ENCODE measurements at regions not wholly inside any gene's neighbourhood (a gene's known extent, or its start where the extent isn't known, plus 50 kb on each side); places are given as distances from the start of the nearest gene placed in this dataset.

DNA sequence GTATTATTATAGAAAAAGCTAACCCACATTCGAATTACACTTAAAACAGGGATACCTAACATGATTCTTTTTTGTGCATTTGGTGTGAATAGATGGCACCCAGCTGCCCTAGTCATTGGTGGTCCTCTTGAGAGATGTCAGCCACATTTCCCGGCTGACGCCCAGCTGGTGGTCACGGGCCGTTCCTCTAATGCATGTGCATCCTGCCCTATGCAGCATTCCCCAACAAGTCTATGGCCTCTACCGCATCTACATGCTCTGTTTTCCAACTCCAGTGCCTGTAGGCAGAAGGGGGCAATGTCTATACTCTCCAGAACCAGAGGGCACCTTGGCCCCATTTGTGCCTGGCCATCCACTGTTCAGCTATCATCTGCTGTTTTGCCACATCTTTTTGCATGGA is 78.6 kb upstream of the PRICKLE2 start:
- Mint-ChIP-seq H3K27me3 (peaks cover 2% of the 10 kb centered on the region), H3K36me3 (no peaks in the 10 kb centered on the region), H3K9me3 (peaks cover 3% of the 10 kb centered on the region), H3K27ac (no peak overlapping the region), H3K4me1 (no peaks in the 10 kb centered on the region), H3K4me3 (no peak overlapping the region)

DNA sequence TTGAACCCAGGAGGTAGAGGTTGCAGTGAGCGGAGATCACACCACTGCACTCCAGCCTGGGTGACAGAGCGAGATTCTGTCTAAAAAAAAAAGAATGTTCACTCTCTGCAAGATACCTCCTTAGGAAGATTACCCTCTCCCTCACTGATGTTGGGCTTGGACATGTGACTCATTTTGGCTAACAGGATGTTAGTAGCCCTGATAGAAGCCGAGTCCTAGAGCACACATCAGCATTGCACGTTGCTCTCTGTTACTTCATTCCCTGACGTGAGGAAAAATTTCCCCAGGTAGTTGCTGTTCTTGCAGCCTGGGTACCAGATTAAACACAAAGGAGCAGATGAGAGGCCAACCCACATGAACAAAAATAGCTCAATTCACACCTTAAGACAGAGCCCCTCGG is 78.1 kb upstream of the PRICKLE2 start:
- Mint-ChIP-seq H3K4me3 (no peak overlapping the region), H3K27me3 (peaks cover 2% of the 10 kb centered on the region), H3K27ac (no peak overlapping the region), H3K9me3 (peaks cover 7% of the 10 kb centered on the region), H3K4me1 (no peaks in the 10 kb centered on the region), H3K36me3 (no peaks in the 10 kb centered on the region)

DNA sequence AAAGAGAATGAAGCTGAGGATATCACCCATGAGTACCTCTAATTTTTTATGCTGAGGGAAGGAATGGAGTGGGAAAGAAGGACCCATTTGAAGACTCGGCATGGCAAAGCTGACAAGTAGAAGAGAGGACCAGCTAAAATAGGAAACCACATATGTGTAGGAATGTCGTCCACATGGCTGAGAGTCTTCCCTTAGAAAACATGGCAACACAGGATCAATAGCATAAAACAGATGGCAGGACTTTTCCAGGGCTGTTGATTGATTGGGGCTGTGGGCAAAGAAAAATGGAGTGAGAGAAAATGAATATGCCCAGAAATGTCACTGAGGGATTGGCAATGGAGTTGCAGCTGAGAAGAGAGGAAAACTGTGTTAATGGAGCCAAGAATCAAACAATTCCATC is 76.2 kb upstream of the PRICKLE2 start:
- Mint-ChIP-seq H3K9me3 (peaks cover 10% of the 10 kb centered on the region), H3K27me3 (peaks cover 2% of the 10 kb centered on the region), H3K4me1 (no peaks in the 10 kb centered on the region), H3K27ac (no peak overlapping the region), H3K36me3 (no peaks in the 10 kb centered on the region), H3K4me3 (no peak overlapping the region)

DNA sequence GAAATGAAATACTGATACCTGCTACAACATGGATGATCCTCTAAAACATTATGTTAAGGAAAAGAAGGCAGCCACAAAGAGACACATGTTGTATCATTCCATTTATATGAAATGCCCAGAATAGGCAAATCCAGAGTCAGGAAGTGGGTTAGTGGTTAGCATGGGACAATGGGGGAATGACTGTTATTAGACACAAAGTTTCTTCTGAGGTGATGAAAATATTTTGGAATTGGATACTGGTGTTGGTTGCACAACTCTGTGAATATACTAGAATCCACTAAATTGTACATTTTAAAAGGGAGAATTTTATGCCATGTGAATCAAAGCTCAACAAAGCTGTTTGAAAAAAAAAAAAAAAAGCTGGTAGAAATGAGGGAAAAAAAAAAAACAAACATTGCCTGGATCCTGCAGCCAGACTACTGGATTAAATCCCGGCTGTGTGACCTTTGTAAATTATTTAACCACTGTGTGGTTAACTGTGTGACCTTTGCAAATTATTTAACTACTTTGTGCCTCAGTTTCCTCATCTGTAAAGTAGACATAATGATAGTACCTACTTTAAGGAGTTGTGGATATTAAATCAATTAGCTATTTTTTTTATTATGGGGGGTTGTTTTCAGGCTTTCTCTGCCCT is 75.6 kb upstream of the PRICKLE2 start:
- no peak overlapping the region for H3K27ac Mint-ChIP-seq
- no peaks in the 10 kb centered on the region for H3K36me3 Mint-ChIP-seq
- H3K9me3 Mint-ChIP-seq, result peaks cover 10% of the 10 kb centered on the region
- no peaks in the 10 kb centered on the region for H3K4me1 Mint-ChIP-seq
- H3K27me3 Mint-ChIP-seq, result peaks cover 2% of the 10 kb centered on the region
- no peak overlapping the region for H3K4me3 Mint-ChIP-seq

DNA sequence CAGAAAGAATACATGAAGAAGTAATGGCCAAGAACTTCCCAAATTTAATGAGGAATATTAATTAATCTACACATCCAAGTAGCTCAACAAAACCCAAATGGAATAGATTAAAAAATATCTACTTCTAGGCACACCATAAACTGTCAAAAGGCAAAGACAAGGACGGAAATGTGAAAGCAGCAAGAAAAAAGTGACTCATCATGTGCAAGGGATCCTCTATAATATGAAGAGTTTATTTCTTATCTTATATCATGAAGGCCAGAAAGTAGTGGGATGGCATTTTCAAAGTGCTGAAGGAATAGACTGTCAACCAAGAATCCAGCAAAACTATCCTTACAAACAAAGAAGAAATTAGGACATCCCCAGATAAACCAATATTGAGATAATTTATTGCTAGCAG is 73.9 kb upstream of the PRICKLE2 start:
- no peak overlapping the region for H3K27ac Mint-ChIP-seq
- H3K36me3 Mint-ChIP-seq, result no peaks in the 10 kb centered on the region
- peaks cover 2% of the 10 kb centered on the region for H3K27me3 Mint-ChIP-seq
- H3K4me3 Mint-ChIP-seq, result no peak overlapping the region
- H3K9me3 Mint-ChIP-seq, result peaks cover 10% of the 10 kb centered on the region
- H3K4me1 Mint-ChIP-seq, result no peaks in the 10 kb centered on the region

DNA sequence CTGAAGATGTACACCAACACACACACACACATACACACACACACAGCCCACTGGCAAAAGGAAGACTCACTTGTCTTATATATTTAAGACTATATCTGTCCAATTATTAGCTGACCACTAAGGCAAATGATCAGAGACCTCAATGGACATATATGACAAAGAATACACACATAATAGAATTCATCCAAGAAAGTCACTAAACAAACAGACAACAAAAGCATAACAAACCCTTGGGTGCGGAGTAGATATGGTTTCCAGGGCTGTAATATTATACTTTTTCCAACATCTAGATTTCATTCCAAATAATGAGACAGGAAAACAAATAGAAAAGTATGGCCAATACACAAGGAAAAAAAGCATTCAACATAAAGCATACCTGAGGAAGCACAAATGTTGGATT is 72.3 kb upstream of the PRICKLE2 start:
- Mint-ChIP-seq H3K27me3 (peaks cover 2% of the 10 kb centered on the region), H3K4me1 (no peaks in the 10 kb centered on the region), H3K36me3 (no peaks in the 10 kb centered on the region), H3K9me3 (peaks cover 10% of the 10 kb centered on the region), H3K27ac (no peak overlapping the region), H3K4me3 (no peak overlapping the region)

DNA sequence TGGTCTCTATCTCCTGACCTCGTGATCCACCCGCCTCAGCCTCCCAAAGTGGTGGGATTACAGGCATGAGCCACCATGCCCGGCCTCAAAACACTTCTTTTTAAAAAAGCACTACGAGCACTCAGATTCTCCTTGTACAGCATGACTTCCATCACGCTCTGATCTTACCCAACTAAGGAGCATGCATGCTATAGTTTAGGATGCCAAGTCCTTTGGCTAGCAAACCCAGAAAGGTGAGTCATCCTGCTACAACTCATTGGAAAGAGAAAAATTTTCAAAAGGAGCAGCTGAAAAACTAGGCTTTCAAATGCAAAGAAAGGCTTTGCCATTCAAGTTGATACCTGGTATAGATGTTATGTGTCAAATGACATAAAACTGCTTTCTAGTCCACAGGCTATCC is 70.3 kb upstream of the PRICKLE2 start:
- Mint-ChIP-seq H3K27ac (no peak overlapping the region), H3K36me3 (no peaks in the 10 kb centered on the region), H3K27me3 (peaks cover under 1% of the 10 kb centered on the region), H3K4me3 (no peak overlapping the region), H3K9me3 (peaks cover 10% of the 10 kb centered on the region), H3K4me1 (no peaks in the 10 kb centered on the region)

DNA sequence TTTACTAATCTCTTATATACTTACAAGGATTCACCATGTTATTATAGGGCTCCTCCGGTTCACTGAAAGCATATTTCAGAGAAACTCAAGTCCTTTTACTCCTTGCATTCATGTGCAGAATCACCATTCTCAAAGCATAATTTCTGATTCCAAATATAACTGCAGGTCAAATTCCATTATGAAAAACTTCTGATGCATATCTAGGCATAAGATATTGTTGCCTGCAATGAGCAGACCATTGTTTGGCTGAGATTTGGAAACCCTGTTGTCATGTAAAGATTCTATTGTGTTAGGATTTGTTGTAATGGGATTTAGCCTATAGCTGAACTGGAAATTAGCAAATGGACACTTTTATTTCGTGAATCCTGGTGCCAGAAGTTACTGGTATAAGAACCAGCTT is 69.5 kb upstream of the PRICKLE2 start:
- H3K9me3 Mint-ChIP-seq, result peaks cover 10% of the 10 kb centered on the region
- H3K27ac Mint-ChIP-seq, result no peak overlapping the region
- no peaks in the 10 kb centered on the region for H3K4me1 Mint-ChIP-seq
- no peaks in the 10 kb centered on the region for H3K27me3 Mint-ChIP-seq
- no peak overlapping the region for H3K4me3 Mint-ChIP-seq
- no peaks in the 10 kb centered on the region for H3K36me3 Mint-ChIP-seq

DNA sequence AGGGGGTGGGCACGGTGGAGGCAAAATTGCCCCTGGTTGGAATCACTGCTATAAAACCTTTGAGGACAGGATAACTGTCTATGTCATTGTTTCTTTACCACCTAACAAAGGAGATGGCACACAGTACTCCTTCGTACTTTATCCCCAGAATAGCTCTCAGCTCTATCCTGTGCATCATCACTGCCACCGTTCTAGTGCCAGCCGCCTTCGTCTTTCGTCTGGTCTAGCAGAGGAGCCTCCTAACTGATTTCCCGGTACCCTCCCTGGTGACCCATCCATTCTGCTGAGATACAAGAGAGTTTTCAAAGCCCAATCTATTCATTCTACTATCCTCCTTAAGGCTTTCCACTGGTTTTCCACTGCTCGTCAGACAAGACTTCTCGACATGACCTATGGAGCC is 67.9 kb upstream of the PRICKLE2 start:
- H3K9me3 Mint-ChIP-seq, result peaks cover 4% of the 10 kb centered on the region
- no peak overlapping the region for H3K27ac Mint-ChIP-seq

DNA sequence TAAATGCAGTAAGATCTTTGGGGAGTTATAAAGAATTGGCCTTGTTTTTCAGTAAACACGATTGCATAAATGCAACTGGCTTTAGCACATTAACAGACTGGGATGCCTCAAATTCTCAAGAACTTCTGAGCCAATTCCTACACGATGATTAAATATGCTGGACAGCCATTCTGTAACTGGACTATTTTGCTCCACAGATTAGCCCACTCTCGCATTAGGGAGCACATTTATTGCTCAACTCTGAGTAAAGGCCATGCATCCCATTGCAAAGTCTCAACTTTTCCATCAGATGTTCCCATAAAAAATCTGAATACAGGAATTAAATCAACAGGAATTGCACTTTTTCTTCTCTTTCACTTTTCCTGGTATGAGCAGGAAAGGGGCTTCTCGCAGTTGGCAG is 66.7 kb upstream of the PRICKLE2 start:
- Mint-ChIP-seq H3K27me3 (no peaks in the 10 kb centered on the region), H3K4me1 (no peaks in the 10 kb centered on the region), H3K27ac (no peak overlapping the region), H3K36me3 (no peaks in the 10 kb centered on the region), H3K9me3 (no peaks in the 10 kb centered on the region), H3K4me3 (no peak overlapping the region)

More for the DNA sequence above, 67.9 kb upstream of the PRICKLE2 start:
- Mint-ChIP-seq H3K4me1 (no peaks in the 10 kb centered on the region), H3K36me3 (no peaks in the 10 kb centered on the region), H3K4me3 (no peak overlapping the region), H3K27me3 (no peaks in the 10 kb centered on the region)

DNA sequence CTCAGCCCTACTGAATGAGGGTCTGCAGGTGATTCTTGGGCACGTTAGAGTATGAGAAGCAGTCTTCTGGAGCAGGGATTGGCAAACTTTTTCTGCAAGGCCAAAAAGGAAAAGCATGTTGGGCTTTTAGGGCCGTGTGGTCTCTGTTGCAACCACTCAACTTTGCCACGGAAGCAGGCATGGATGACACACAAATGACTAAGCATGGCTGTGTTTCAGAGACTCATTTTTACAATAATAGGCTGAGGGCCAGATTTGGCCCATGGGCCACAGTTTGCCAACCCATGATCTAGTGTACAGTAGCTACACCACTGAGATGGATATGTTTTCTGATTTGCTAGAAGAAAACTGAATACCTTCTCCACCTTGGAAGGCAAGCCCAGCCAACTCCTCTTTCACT is 66.1 kb upstream of the PRICKLE2 start:
- no peaks in the 10 kb centered on the region for H3K4me1 Mint-ChIP-seq
- H3K27me3 Mint-ChIP-seq, result no peaks in the 10 kb centered on the region
- H3K36me3 Mint-ChIP-seq, result no peaks in the 10 kb centered on the region
- H3K27ac Mint-ChIP-seq, result no peak overlapping the region
- H3K4me3 Mint-ChIP-seq, result no peak overlapping the region
- H3K9me3 Mint-ChIP-seq, result no peaks in the 10 kb centered on the region

DNA sequence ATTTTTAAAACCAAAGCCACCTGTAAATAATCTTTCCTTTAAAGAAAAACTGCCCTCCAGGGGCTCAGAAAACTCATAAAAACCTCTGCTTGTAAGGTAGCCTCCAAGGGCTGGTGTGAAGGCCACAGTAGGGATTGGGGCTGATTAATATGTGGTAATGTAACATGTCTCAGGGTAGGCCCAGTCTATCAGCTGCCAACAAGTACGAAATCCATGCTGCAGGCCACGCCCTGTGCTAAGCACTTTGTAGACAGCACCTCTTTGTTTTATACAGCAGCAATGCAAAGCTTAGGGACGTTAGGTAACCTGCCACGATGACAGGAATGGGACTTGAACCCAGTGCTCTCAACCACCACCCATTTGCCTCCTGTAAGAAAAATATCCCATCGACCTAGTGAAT is 65.6 kb upstream of the PRICKLE2 start:
- Mint-ChIP-seq H3K4me3 (no peak overlapping the region), H3K27me3 (no peaks in the 10 kb centered on the region)

DNA sequence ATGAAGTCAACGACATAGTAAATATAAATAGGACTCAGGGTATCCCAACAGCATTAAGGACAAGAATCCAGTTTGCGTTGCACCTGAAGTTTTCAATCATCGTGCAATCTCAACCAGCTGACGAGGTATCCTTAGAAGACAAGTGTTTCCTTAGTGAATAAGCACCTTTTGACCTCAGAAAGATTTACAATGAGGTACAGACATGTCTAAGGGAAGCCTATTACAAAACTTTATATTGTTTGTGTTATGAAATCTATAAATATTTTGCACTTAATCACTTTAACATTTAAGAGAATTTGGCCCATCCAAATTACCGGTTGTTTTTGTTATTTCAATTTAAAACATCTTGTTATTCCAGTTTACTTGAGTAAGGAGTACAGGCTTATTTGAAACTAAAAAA is 64.9 kb upstream of the PRICKLE2 start:
- Mint-ChIP-seq H3K27me3 (no peaks in the 10 kb centered on the region), H3K9me3 (no peaks in the 10 kb centered on the region), H3K27ac (no peak overlapping the region), H3K4me3 (no peak overlapping the region), H3K36me3 (no peaks in the 10 kb centered on the region), H3K4me1 (no peaks in the 10 kb centered on the region)

More for the DNA sequence above, 65.6 kb upstream of the PRICKLE2 start:
- no peaks in the 10 kb centered on the region for H3K4me1 Mint-ChIP-seq
- no peaks in the 10 kb centered on the region for H3K9me3 Mint-ChIP-seq
- no peaks in the 10 kb centered on the region for H3K36me3 Mint-ChIP-seq
- no peak overlapping the region for H3K27ac Mint-ChIP-seq

DNA sequence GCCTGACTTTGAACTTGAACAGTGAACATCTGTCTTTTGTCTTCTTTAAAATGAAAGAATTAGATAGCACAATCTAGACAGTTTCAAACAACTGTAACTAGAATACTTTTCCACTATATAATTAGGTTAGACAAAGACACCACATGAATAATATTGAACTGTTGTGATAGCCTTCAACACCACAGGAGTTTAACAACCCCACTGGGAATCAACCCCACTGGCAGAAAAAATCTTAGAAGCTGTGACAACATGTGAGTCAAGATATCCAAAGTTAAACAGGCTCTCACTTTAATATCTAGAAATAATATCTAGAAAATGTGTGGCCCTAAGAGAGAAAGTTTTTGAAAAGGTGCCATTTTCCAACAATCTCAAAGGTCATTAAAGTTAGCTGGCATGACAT is 64.4 kb upstream of the PRICKLE2 start:
- Mint-ChIP-seq H3K27me3 (peaks cover 1% of the 10 kb centered on the region), H3K36me3 (no peaks in the 10 kb centered on the region), H3K4me3 (no peak overlapping the region), H3K4me1 (no peaks in the 10 kb centered on the region), H3K9me3 (no peaks in the 10 kb centered on the region), H3K27ac (no peak overlapping the region)

DNA sequence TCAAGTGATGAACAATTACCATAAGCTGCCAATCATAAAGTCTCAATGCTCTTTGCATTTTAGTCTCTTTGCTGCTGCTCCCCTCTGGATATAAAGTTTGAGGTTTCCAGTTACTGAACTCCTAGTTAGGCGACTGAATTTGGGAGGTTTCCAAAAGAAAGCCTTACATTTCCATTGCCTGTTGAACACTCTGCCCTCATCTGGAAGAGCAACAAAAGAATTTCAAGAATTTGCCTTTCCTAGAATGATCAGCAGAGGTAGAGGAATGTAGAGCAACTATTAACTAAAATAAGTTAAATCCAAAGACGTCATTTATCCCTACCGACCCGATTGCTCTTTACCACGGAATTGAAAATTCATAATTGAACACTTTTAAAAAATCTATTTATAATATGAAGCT is 53.4 kb upstream of the PRICKLE2 start:
- no peak overlapping the region for H3K4me3 Mint-ChIP-seq
- no peaks in the 10 kb centered on the region for H3K9me3 Mint-ChIP-seq
- H3K36me3 Mint-ChIP-seq, result no peaks in the 10 kb centered on the region
- no peak overlapping the region for H3K27ac Mint-ChIP-seq
- H3K27me3 Mint-ChIP-seq, result peaks cover 3% of the 10 kb centered on the region
- no peaks in the 10 kb centered on the region for H3K4me1 Mint-ChIP-seq

DNA sequence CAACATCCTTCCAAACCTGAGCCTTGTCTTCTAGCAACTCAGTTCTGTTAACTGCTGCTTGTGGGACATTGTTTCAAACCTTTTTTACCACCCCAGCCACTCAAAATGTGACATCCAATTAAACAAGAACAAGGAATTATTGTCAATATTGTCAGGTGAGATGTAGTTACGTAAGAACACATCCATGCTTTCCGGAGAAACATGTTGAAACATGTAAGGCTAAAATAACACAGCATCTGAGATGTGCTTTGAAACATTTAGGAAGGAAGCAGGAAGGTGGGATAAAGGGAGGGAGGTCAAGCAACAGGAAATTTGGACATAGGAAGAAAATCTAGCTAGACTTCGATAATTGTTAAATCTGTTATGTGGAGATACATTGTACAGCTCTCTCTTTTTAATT is 50.9 kb upstream of the PRICKLE2 start:
- no peak overlapping the region for H3K4me3 Mint-ChIP-seq
- H3K9me3 Mint-ChIP-seq, result no peaks in the 10 kb centered on the region
- H3K27me3 Mint-ChIP-seq, result peaks cover 3% of the 10 kb centered on the region
- H3K27ac Mint-ChIP-seq, result no peak overlapping the region
- H3K4me1 Mint-ChIP-seq, result no peaks in the 10 kb centered on the region
- no peaks in the 10 kb centered on the region for H3K36me3 Mint-ChIP-seq

Measured in activated naive CD4-positive, alpha-beta T cell treated with anti-CD3 and anti-CD28 coated beads, Interleukin-2, amount 50 U/mL, for 24 hours (primary cell).